GM19099 (cell line): ENCODE measurements at regions not wholly inside any gene's neighbourhood (a gene's known extent, or its start where the extent isn't known, plus 50 kb on each side); places are given as distances from the start of the nearest gene placed in this dataset.

Source experiments
- POLR2A ChIP-seq: IDR thresholded peaks from 3 replicates; pipeline ENCODE4 v1.6.1; 2011; ENCODE audit warnings: low read depth; ENCODE audit not compliant: insufficient read length; ENCODE audit errors: extremely low read depth

- no peak for TF ChIP-seq POLR2A
Observed at GRCh38 chr11:8841899-8842298, 69.1 kb upstream of the AKIP1 start.

DNA sequence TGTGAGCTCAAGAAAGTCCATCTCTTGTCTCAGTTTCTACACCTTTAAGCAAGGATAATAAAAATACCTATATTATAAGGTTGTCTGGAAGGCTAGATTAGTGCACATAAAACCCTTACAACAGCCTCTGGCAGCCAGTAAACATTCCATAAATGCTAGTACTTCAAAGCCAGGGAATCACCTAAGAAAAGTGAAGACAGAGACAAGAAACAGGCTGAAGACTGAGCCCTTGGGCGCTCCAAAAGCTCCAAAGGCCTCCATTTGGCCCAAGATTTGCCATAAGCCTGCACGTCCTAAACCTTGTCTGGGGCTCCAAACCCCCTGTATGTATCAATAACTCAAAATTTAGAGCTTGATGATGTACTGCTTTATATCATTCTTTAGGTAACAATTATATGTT, 52.2 kb upstream of the AKIP1 start:
- no peak for TF ChIP-seq POLR2A
